ENCODE measurements at regions not wholly inside any gene's neighbourhood (a gene's known extent, or its start where the extent isn't known, plus 50 kb on each side); places are given as distances from the start of the nearest gene placed in this dataset.

DNA sequence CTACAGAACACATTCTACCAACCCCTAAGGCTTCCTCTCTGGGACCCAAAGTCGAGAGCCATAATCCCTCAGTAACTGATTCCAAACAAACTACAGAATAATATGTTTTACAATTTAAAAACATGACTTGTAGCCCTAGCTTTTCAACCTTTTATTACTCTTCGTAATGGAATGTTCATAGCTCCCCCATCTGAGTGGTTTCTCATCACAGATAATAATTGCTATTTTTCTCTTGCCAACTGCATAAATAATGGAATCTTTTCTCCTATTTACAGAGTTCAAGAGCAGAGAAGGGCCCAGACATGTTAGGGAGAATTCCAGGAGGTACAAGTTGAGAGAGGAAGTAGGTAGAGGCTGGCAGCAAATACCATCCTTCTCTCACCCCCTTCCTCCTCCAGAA lies 59.9 kb upstream of the CERS6 start:
- FAIRE-seq (no peak), DNase-seq (ENCODE audit: low read depth in 1 of 2, low spot score in 2 of 2) (no peak)
- Histone ChIP-seq H2AFZ (ENCODE audit: low read length) (no peak overlapping the region), H3K56ac (replicated peaks; ENCODE audit: insufficient read length, low read depth, low read length) (no peak overlapping the region), H2AK5ac (ENCODE audit: low read depth, low read length) (no peak overlapping the region), H3K23ac (ENCODE audit: insufficient read length) (no peak overlapping the region), H2BK20ac (ENCODE audit: low read length) (no peak overlapping the region), H3K4me3 (ENCODE audit: extremely low read depth in 1 of 4, insufficient read depth in 2 of 4, low read depth in 3 of 4, low read length in 4 of 4) (no peak overlapping the region), H2BK15ac (ENCODE audit: low read length) (no peak overlapping the region), H4K5ac (ENCODE audit: insufficient read length, low read depth, low read length) (no peak overlapping the region), H3K18ac (ENCODE audit: extremely low read depth, low read length) (no peak overlapping the region), H3K4me2 (ENCODE audit: insufficient read depth in 1 of 2, low read depth in 2 of 2, low read length in 2 of 2) (no peak overlapping the region), H2BK12ac (ENCODE audit: low read depth, low read length) (no peak overlapping the region), H3K9me3 (ENCODE audit: insufficient read depth in 2 of 2, low read depth in 1 of 2, low read length in 1 of 2) (no peaks in the 10 kb centered on the region), H3K79me2 (ENCODE audit: control insufficient read depth in 1 of 2, insufficient read depth in 2 of 2, low read length in 2 of 2) (no peaks in the 10 kb centered on the region), H4K91ac (replicated peaks; ENCODE audit: insufficient read length, low read length) (no peak overlapping the region), H4K8ac (ENCODE audit: extremely low read depth, insufficient read depth, low read length) (no peak overlapping the region), H3K14ac (ENCODE audit: insufficient read length) (no peak overlapping the region), H3K4me1 (replicated peaks in 1 of 4; ENCODE audit: control insufficient read depth in 3 of 4, insufficient read depth in 4 of 4, low read length in 3 of 4) (no peaks in the 10 kb centered on the region), H3K27ac (ENCODE audit: low read depth, low read length) (no peak overlapping the region), H2BK120ac (replicated peaks; ENCODE audit: low read depth, low read length) (no peak overlapping the region), H4K20me1 (replicated peaks in 1 of 2; ENCODE audit: control insufficient read depth in 1 of 2, insufficient read depth in 2 of 2, low read length in 2 of 2) (no peaks in the 10 kb centered on the region), H2BK5ac (ENCODE audit: low read depth, low read length) (no peak overlapping the region), H3K4ac (replicated peaks; ENCODE audit: insufficient read length, low read depth, low read length) (no peak overlapping the region), H3K9ac (replicated peaks in 1 of 4; ENCODE audit: extremely low read depth in 1 of 4, low read depth in 3 of 4, low read length in 3 of 4) (no peak overlapping the region), H3K36me3 (ENCODE audit: control insufficient read depth in 2 of 4, insufficient read depth in 4 of 4, low read length in 3 of 4) (no peaks in the 10 kb centered on the region), H3K23me2 (ENCODE audit: low read depth, low read length) (no peaks in the 10 kb centered on the region), H3K79me1 (ENCODE audit: low read depth, low read length) (no peaks in the 10 kb centered on the region), H3K27me3 (replicated peaks in 1 of 4; ENCODE audit: control insufficient read depth in 3 of 4, extremely low read depth in 1 of 4, insufficient read depth in 3 of 4, low read length in 3 of 4) (no peaks in the 10 kb centered on the region)
- CTCF ChIA-PET (ENCODE audit: partially characterized antibody) = no interaction called here
- WGBS, 2 experiments (ENCODE audit: extremely low coverage in 1 of 2, insufficient coverage in 1 of 2, insufficient read length in 1 of 2, insufficient replicate concordance in 2 of 2, low coverage in 1 of 2, low lambda C conversion rate in 2 of 2, missing lambda C conversion rate in 1 of 2) = 91% methylated on average over 2 of the region's 2 CpGs; no CpG with 5 or more reads in 1 of the 2 experiments
- POLR2A ChIA-PET (ENCODE audit: partially characterized antibody) = no interaction called here
- TF ChIP-seq ATF3 (IDR thresholded peaks at IDR 0.05; ENCODE audit: insufficient read depth, low read depth, low read length) (no peak), EZH2 (IDR thresholded peaks at IDR 0.05; ENCODE audit: low read depth, low read length, severe bottlenecking) (no peak), RFX5 (IDR thresholded peaks at IDR 0.05; ENCODE audit: borderline replicate concordance, low read depth, low read length) (no peak), SRF (IDR thresholded peaks at IDR 0.05; ENCODE audit: low read depth, low read length) (no peak), PHF8 (conservative IDR thresholded peaks at IDR 0.05; ENCODE audit: low read depth, low read length) (no peak), BCL11A (IDR thresholded peaks at IDR 0.05; ENCODE audit: low read depth in 2 of 2, low read length in 2 of 2) (no peak), BRCA1 (IDR thresholded peaks at IDR 0.05; ENCODE audit: low read depth, low read length) (no peak), KDM5A (IDR thresholded peaks at IDR 0.05; ENCODE audit: low read length) (no peak), MAFK (IDR thresholded peaks at IDR 0.05; ENCODE audit: low read depth, low read length) (no peak), ZNF274 (IDR thresholded peaks at IDR 0.05; ENCODE audit: borderline replicate concordance, extremely low read depth, low read length) (no peak), EGR1 (IDR thresholded peaks at IDR 0.05; ENCODE audit: borderline replicate concordance, low read depth, low read length) (no peak), HDAC6 (IDR thresholded peaks at IDR 0.05; ENCODE audit: low read depth, low read length) (no peak), POLR2A (IDR thresholded peaks at IDR 0.05; ENCODE audit: control extremely low read depth in 1 of 2, low read depth in 2 of 2, low read length in 2 of 2) (no peak), CTBP2 (IDR thresholded peaks at IDR 0.05; ENCODE audit: borderline replicate concordance, insufficient read depth, insufficient read length, low read length) (no peak)
